Vagina (tissue), 2 donors: ENCODE measurements at regions not wholly inside any gene's neighbourhood (a gene's known extent, or its start where the extent isn't known, plus 50 kb on each side); places are given as distances from the start of the nearest gene placed in this dataset.

Experiments
- CTCF ChIP-seq, 3 experiments: fragments of 450-650 bp in 2 of 3; fragments of 200-600 bp in 1 of 3; sonication (generic) in 1 of 3; IDR thresholded peaks; one replicate each; pipeline ENCODE4 v1.5.1; 2017 to 2019; ENCODE audit warnings: antibody characterized with exemption in 3 of 3, mild to moderate bottlenecking in 2 of 3, moderate library complexity in 2 of 3
- POLR2A ChIP-seq, 2 donors: fragments of 450-650 bp; IDR thresholded peaks; one replicate each; pipeline ENCODE4 v1.6.1; 2017; ENCODE audit warnings: antibody characterized with exemption in 2 of 2, mild to moderate bottlenecking in 2 of 2, moderate library complexity in 2 of 2
- POLR2AphosphoS5 ChIP-seq, 2 donors: sonication (generic); formaldehyde crosslinking; IDR thresholded peaks; one replicate each; pipeline ENCODE4 v1.9.0; 2017; ENCODE audit warnings: antibody characterized with exemption in 2 of 2, mild to moderate bottlenecking in 2 of 2, low read depth in 1 of 2; ENCODE audit not compliant: insufficient read depth in 1 of 2

DNA sequence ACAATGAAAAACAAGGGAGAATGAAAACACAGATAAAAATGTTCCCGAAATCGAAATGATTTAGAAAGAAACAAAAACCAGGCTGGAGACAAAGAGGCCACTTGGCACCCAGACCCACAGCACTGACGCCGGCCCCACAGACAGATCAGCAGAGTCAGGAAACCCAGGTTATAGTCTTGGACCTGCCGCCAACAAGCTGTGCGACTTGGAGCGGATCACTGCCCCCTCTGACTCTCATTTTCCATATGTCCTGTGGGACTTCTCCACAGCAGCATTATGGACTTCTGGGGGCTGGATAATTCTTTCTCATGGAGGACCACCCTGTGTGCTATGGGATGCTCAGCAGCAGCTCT, 72.4 kb downstream of the MATN1 start:
- TF ChIP-seq CTCF (IDR thresholded peaks at IDR 0.05) (no peak), POLR2A (IDR thresholded peaks at IDR 0.05) (no peak), POLR2AphosphoS5 (IDR thresholded peaks at IDR 0.05; ENCODE audit: insufficient read depth in 1 of 2, low read depth in 1 of 2) (no peak)
